ENCODE measurements at regions not wholly inside any gene's neighbourhood (a gene's known extent, or its start where the extent isn't known, plus 50 kb on each side); places are given as distances from the start of the nearest gene placed in this dataset.

DNA sequence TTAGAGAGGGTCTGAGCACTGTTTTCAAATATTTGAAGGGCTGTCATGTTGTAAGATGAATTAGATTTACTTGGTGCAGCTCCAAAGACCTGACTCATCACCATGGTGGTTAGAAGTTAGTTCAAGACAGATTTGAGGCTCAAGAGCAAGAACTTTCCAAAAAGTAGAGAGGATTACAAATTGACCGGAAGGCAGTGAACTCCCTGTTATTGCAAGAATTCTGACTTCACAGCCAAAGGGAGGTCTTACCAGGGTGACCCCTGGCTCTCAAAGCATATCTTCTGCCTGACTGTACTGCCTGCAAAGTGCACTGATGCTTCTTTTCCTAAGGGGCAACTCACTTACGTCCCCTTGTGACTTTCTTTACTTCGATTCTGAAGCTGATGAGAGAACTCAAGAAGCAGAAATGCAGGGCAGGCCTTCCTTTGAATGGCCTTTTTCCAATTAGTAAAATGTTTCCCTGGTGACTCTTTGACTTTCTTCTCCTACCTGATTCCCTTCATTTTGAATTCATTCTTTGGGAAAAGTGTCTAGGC is 86.4 kb downstream of the NAV1 start:
- ChIA-PET CTCF (no interaction called here), POLR2A (no interaction called here)
- Histone ChIP-seq H3K36me3 (replicated peaks in 1 of 2; ENCODE audit: control insufficient read depth in 1 of 2, insufficient read depth in 2 of 2, low read length in 1 of 2) (peaks cover 29 to 51% of the 10 kb centered on the region in 2 experiments), H3K4me2 (peak overlapping the region; percentile 41; the same call in 1 of the 2 replicates), H3F3A (replicated peaks; ENCODE audit: insufficient read depth) (peaks cover 55% of the 10 kb centered on the region), H3K4me1 (ENCODE audit: control insufficient read depth in 1 of 2, insufficient read depth in 2 of 2, low read depth in 1 of 2, low read length in 1 of 2) (peaks cover 19% of the 10 kb centered on the region in 2 experiments), H3K4me3 (ENCODE audit: low read depth in 2 of 2, low read length in 1 of 2) (no peak overlapping the region), H3K9me3 (no peaks in the 10 kb centered on the region), H3K27me3 (ENCODE audit: insufficient read depth) (no peaks in the 10 kb centered on the region), H3K79me2 (ENCODE audit: insufficient read depth) (peaks cover 78% of the 10 kb centered on the region), H3K9ac (peak overlapping the region; percentile 48; the same call in 1 of the 2 replicates), H2AFZ (ENCODE audit: low read depth) (no peak overlapping the region), H4K20me1 (ENCODE audit: insufficient read depth) (peaks cover 72% of the 10 kb centered on the region), H3K9me2 (no peaks in the 10 kb centered on the region), H3K27ac (ENCODE audit: low read depth in 2 of 2, low read length in 1 of 2) (peak overlapping the region; percentile 68 to 92)
- no peak for DNase-seq
- WGBS (ENCODE audit: low lambda C conversion rate), result 29% methylated on average over 3 of the region's 3 CpGs
- TF ChIP-seq, protein P1, sequence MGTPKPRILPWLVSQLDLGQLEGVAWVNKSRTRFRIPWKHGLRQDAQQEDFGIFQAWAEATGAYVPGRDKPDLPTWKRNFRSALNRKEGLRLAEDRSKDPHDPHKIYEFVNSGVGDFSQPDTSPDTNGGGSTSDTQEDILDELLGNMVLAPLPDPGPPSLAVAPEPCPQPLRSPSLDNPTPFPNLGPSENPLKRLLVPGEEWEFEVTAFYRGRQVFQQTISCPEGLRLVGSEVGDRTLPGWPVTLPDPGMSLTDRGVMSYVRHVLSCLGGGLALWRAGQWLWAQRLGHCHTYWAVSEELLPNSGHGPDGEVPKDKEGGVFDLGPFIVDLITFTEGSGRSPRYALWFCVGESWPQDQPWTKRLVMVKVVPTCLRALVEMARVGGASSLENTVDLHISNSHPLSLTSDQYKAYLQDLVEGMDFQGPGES (IDR thresholded peaks at IDR 0.05; ENCODE audit: low read depth, low read length), result no peak
- TF ChIP-seq TCF12 (IDR thresholded peaks at IDR 0.05) (peak; percentile 87), FOXJ3 (CRISPR knock-in tag; IDR thresholded peaks at IDR 0.05) (no peak), FOXM1 (IDR thresholded peaks at IDR 0.05; ENCODE audit: low read depth) (0 out of 2 replicates have a peak, but pooled peaks have one; percentile 63), RXRA (IDR thresholded peaks at IDR 0.05; ENCODE audit: borderline replicate concordance, low read depth) (peak; percentile 96), POLR2AphosphoS5 (IDR thresholded peaks at IDR 0.05; ENCODE audit: low read depth, low read length) (peak; percentile 56; the same call in 1 of the 2 replicates), SMC3 (IDR thresholded peaks at IDR 0.05; ENCODE audit: low read depth, low read length) (no peak), RFX5 (IDR thresholded peaks at IDR 0.05; ENCODE audit: low read length) (no peak), GABPA (IDR thresholded peaks at IDR 0.05; ENCODE audit: low read depth) (peak; percentile 14; the same call in 1 of the 2 replicates), SIN3A (IDR thresholded peaks at IDR 0.05; ENCODE audit: borderline replicate concordance, low read depth, low read length) (no peak), TAF1 (IDR thresholded peaks at IDR 0.05; ENCODE audit: borderline replicate concordance, low read depth, low read length) (no peak), RAD21 (IDR thresholded peaks at IDR 0.05; ENCODE audit: low read length) (no peak), EP300 (IDR thresholded peaks at IDR 0.05; ENCODE audit: borderline replicate concordance in 1 of 2, low read depth in 1 of 2, low read length in 1 of 2) (peak; percentile 23 to 79; a peak in 2 of 4 replicates), CHD2 (IDR thresholded peaks at IDR 0.05; ENCODE audit: low read length, partially characterized antibody) (no peak), MEF2A (IDR thresholded peaks at IDR 0.05; ENCODE audit: borderline replicate concordance, low read depth) (0 out of 2 replicates have a peak, but pooled peaks have one; percentile 24), FOSL2 (IDR thresholded peaks at IDR 0.05; ENCODE audit: borderline replicate concordance, low read depth) (peak; percentile 88), MXI1 (IDR thresholded peaks at IDR 0.05; ENCODE audit: low read depth, low read length) (no peak), RCOR1 (IDR thresholded peaks at IDR 0.05; ENCODE audit: low read length) (no peak), GATA2 (CRISPR knock-in tag; IDR thresholded peaks at IDR 0.05) (no peak), YY1 (IDR thresholded peaks at IDR 0.05; ENCODE audit: low read depth) (no peak), NRF1 (IDR thresholded peaks at IDR 0.05; ENCODE audit: low read depth, low read length) (no peak)
- TF ChIP-seq, protein P2, sequence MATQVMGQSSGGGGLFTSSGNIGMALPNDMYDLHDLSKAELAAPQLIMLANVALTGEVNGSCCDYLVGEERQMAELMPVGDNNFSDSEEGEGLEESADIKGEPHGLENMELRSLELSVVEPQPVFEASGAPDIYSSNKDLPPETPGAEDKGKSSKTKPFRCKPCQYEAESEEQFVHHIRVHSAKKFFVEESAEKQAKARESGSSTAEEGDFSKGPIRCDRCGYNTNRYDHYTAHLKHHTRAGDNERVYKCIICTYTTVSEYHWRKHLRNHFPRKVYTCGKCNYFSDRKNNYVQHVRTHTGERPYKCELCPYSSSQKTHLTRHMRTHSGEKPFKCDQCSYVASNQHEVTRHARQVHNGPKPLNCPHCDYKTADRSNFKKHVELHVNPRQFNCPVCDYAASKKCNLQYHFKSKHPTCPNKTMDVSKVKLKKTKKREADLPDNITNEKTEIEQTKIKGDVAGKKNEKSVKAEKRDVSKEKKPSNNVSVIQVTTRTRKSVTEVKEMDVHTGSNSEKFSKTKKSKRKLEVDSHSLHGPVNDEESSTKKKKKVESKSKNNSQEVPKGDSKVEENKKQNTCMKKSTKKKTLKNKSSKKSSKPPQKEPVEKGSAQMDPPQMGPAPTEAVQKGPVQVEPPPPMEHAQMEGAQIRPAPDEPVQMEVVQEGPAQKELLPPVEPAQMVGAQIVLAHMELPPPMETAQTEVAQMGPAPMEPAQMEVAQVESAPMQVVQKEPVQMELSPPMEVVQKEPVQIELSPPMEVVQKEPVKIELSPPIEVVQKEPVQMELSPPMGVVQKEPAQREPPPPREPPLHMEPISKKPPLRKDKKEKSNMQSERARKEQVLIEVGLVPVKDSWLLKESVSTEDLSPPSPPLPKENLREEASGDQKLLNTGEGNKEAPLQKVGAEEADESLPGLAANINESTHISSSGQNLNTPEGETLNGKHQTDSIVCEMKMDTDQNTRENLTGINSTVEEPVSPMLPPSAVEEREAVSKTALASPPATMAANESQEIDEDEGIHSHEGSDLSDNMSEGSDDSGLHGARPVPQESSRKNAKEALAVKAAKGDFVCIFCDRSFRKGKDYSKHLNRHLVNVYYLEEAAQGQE (IDR thresholded peaks at IDR 0.05; ENCODE audit: low read depth, low read length), result 0 out of 2 replicates have a peak, but pooled peaks have one; percentile 28
- TF ChIP-seq, protein P3, sequence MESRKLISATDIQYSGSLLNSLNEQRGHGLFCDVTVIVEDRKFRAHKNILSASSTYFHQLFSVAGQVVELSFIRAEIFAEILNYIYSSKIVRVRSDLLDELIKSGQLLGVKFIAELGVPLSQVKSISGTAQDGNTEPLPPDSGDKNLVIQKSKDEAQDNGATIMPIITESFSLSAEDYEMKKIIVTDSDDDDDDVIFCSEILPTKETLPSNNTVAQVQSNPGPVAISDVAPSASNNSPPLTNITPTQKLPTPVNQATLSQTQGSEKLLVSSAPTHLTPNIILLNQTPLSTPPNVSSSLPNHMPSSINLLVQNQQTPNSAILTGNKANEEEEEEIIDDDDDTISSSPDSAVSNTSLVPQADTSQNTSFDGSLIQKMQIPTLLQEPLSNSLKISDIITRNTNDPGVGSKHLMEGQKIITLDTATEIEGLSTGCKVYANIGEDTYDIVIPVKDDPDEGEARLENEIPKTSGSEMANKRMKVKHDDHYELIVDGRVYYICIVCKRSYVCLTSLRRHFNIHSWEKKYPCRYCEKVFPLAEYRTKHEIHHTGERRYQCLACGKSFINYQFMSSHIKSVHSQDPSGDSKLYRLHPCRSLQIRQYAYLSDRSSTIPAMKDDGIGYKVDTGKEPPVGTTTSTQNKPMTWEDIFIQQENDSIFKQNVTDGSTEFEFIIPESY (IDR thresholded peaks at IDR 0.05; ENCODE audit: borderline replicate concordance, low read depth), result 0 out of 2 replicates have a peak, but pooled peaks have one; percentile 32
- TF ChIP-seq, protein P4, sequence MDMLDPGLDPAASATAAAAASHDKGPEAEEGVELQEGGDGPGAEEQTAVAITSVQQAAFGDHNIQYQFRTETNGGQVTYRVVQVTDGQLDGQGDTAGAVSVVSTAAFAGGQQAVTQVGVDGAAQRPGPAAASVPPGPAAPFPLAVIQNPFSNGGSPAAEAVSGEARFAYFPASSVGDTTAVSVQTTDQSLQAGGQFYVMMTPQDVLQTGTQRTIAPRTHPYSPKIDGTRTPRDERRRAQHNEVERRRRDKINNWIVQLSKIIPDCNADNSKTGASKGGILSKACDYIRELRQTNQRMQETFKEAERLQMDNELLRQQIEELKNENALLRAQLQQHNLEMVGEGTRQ (IDR thresholded peaks at IDR 0.05; ENCODE audit: borderline replicate concordance, low read depth, low read length), result no peak
- TF ChIP-seq, protein P5, sequence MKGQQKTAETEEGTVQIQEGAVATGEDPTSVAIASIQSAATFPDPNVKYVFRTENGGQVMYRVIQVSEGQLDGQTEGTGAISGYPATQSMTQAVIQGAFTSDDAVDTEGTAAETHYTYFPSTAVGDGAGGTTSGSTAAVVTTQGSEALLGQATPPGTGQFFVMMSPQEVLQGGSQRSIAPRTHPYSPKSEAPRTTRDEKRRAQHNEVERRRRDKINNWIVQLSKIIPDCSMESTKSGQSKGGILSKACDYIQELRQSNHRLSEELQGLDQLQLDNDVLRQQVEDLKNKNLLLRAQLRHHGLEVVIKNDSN (IDR thresholded peaks at IDR 0.05; ENCODE audit: borderline replicate concordance, low read depth), result no peak
